ENCODE measurements at regions not wholly inside any gene's neighbourhood (a gene's known extent, or its start where the extent isn't known, plus 50 kb on each side); places are given as distances from the start of the nearest gene placed in this dataset.

GRCh38 chr17:72369366-72369765 lies 248.5 kb downstream of the SOX9 start:
- TF ChIP-seq, protein P1, sequence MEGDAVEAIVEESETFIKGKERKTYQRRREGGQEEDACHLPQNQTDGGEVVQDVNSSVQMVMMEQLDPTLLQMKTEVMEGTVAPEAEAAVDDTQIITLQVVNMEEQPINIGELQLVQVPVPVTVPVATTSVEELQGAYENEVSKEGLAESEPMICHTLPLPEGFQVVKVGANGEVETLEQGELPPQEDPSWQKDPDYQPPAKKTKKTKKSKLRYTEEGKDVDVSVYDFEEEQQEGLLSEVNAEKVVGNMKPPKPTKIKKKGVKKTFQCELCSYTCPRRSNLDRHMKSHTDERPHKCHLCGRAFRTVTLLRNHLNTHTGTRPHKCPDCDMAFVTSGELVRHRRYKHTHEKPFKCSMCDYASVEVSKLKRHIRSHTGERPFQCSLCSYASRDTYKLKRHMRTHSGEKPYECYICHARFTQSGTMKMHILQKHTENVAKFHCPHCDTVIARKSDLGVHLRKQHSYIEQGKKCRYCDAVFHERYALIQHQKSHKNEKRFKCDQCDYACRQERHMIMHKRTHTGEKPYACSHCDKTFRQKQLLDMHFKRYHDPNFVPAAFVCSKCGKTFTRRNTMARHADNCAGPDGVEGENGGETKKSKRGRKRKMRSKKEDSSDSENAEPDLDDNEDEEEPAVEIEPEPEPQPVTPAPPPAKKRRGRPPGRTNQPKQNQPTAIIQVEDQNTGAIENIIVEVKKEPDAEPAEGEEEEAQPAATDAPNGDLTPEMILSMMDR (IDR thresholded peaks at IDR 0.05; ENCODE audit: low read depth, low read length, missing input control) = no peak
- TF ChIP-seq MAX (IDR thresholded peaks at IDR 0.05) = no peak
- TF ChIP-seq RAD21 (IDR thresholded peaks at IDR 0.05) = no peak
- TF ChIP-seq, protein P2, sequence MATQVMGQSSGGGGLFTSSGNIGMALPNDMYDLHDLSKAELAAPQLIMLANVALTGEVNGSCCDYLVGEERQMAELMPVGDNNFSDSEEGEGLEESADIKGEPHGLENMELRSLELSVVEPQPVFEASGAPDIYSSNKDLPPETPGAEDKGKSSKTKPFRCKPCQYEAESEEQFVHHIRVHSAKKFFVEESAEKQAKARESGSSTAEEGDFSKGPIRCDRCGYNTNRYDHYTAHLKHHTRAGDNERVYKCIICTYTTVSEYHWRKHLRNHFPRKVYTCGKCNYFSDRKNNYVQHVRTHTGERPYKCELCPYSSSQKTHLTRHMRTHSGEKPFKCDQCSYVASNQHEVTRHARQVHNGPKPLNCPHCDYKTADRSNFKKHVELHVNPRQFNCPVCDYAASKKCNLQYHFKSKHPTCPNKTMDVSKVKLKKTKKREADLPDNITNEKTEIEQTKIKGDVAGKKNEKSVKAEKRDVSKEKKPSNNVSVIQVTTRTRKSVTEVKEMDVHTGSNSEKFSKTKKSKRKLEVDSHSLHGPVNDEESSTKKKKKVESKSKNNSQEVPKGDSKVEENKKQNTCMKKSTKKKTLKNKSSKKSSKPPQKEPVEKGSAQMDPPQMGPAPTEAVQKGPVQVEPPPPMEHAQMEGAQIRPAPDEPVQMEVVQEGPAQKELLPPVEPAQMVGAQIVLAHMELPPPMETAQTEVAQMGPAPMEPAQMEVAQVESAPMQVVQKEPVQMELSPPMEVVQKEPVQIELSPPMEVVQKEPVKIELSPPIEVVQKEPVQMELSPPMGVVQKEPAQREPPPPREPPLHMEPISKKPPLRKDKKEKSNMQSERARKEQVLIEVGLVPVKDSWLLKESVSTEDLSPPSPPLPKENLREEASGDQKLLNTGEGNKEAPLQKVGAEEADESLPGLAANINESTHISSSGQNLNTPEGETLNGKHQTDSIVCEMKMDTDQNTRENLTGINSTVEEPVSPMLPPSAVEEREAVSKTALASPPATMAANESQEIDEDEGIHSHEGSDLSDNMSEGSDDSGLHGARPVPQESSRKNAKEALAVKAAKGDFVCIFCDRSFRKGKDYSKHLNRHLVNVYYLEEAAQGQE (IDR thresholded peaks at IDR 0.05) = no peak

All from liver (tissue), 3 donors.